ENCODE measurements at regions not wholly inside any gene's neighbourhood (a gene's known extent, or its start where the extent isn't known, plus 50 kb on each side); places are given as distances from the start of the nearest gene placed in this dataset.

GRCh38 chr9:129471201-129472019, 149.5 kb downstream of the C9orf50 start:
- ATAC-seq: no peak

GRCh38 chr9:129469988-129470316, 150.9 kb downstream of the C9orf50 start:
- ATAC-seq: no peak

GRCh38 chr9:129469188-129469987, 151.5 kb downstream of the C9orf50 start:
- ATAC-seq: no peak

- no peak for ATAC-seq
Observed at GRCh38 chr9:129467739-129468666, 152.9 kb downstream of the C9orf50 start.

- ATAC-seq: no peak
Observed at GRCh38 chr9:129467004-129467588, 153.8 kb downstream of the C9orf50 start.

- no peak for ATAC-seq
Observed at GRCh38 chr9:129465834-129466535, 154.9 kb downstream of the C9orf50 start.

DNA sequence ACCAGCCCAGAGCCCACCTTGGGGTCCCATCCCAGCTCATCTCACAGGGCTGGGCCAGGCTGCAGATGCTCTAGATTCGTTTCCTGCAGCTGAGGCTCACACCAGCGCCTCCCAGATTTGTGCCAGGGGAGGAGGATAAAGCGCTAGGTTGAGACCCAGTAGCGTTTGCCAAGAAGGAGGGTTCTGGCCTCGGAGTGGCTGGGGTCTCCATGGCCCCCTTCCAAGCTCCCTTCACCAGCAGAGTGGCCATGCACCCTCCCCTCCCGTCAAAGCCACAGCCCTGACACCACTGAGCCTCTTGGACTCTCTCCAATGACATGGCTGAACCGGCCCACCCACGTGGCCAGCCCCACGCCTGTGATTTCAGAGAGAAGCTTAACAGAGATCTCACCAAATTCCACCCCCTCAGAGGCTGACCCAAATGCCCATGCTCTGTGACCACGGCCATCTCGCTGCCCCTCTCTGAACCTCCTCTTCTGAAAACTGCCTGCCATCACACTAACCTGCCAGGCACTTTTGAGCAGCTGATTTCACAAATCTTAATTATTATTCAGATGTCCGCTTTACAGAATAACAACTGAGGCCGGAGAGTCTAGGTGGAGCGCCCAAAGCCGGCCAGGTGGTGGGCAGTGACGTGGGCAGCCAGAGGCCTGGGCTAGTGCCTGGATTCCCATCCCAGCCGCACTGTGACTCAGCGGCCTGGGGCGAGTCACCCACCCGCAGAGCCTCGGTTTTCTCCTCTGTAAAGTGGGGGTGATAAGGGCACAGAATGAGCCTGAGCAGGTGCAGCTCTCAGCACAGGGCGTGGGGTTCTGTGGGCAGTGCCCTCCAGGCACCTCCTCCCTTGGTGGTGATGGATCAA, 155.7 kb downstream of the C9orf50 start:
- ATAC-seq: peak; percentile 13

- ATAC-seq: no peak
Observed at GRCh38 chr9:129463994-129464393, 156.9 kb downstream of the C9orf50 start.

DNA sequence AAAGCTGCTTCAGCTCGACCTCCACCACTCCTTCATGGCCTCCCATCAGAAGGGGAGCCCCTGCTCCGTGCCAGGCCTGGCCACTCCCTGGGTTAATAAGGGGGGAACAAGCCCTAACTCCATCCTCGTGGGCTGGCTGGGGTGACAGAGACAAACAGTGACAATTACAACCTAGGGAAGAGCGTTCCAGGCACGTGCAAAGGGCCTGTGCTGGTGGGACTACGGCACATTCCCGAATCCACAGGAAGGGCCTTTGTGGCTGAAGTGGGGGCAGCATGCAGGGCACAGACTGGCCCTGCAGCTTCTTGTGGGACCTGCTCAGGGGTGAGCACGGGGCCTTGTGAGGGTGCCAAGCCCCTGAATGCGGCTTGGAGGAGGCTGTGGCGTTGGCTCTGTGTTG, 157.4 kb downstream of the C9orf50 start:
- ATAC-seq: no peak

DNA sequence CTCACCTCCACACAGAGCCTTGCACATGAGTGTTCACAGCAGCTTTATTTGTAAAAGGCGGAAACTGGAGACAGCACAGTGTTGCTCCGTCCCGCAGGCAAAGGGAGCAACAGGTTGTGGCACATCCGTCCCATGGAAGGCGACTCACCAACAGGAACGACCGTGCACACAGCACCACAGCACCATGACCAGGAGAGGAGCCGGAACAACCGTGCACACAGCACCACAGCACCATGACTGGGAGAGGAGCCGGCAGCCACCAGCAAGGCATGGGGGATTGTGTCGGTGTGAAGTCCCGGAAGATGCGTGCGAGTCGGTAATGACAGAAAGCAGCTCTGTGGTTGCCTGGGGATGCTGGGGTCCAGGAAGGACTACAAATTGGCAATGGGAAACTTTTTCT, 158.5 kb downstream of the C9orf50 start:
- ATAC-seq: peak; percentile 18

DNA sequence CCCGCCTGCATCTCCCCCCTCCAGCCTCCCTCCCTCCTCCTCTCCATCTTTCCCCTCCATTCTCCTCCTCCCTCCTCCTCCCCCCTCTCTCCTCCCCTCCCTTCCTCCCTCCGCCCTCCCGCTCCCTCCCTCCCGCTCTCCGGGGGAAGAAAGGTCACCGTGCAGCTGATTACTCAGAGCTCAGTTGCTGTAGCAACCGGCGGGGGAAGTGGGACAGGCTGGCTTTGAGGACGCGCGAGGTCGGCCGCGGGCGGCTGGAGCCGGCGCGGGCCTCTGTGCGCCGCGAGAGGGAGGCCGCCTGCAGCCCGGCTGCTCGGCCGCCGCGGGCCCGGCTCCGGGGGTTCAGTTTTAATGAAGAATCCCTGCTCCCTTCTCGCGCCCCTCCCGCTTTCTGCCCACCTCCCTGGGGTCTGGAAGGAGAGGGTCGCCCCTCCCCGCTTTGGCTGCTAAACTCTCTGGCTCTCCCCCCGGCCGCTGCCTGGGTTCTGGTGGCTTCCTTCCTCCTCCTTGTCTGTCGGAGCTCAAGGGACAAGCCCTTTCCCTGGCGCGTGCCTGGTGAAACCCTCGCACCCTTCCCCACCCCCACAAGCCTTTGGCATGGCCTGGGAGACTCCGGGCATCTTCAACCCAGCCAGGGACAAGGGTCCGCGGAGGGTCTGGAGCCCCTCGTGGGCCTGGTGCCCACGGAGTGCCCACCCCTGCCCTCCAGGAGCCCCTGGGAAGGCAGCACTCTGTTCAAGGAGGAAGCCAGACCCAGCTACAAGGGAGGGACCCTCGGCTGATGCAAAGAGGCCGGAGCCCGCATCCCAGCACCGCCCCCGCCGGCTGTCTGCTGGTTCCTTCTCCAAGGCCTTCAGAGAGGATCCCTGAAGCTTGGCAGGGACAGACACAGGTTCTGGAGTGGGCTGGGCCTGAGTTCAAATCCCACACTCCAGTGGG, 160.3 kb downstream of the C9orf50 start:
- ATAC-seq: peak; percentile 85

- peak; percentile 2 for ATAC-seq
Observed at GRCh38 chr9:129459547-129460322, 161.2 kb downstream of the C9orf50 start.

- no peak for ATAC-seq
Observed at GRCh38 chr9:129458663-129459546, 162.0 kb downstream of the C9orf50 start.

DNA sequence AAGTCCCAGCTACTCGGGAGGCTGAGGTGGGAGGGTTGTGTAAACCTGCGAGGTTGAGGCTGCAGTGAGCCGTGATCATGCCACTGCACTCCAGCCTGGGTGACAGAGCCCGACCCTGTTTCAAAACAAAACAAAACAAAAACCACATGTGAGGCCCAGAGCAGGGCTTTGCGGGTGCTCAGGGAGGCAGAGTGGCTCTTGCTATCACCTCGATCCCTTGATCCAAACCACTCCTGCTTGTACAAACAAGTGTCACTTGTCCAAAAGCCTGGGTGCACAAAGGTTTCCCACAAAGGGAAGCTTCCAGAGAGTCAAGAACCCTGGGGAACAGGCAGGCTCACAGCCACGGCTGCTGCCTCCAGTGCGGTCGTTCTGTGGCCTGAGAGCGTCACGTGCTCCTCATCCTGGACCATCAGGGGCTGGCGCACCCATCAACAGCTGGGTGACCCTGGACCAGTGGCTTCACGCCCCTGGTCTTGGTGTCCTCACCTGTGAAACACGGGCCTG, 162.7 kb downstream of the C9orf50 start:
- no peak for ATAC-seq

DNA sequence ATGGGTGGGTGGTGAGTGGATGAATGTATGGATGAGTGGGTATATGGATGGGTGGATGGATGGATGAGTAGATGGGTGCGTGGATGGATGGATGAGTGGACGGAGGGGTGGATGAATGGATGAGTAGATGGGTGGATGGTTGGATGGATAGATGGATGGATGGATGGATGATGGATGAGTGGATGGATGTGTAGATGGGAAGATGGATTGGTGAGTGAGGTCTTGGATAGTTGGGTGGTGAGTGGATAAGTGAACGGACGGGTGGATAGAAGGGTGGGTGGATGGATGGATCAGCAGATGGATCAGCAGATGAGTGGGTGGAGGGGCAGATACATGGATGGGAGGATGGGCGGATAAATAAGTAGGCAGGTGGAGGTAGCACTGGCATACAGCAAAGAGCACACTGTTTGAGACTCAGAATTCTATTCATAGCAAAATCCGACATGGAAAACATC, 163.5 kb downstream of the C9orf50 start:
- no peak for ATAC-seq

DNA sequence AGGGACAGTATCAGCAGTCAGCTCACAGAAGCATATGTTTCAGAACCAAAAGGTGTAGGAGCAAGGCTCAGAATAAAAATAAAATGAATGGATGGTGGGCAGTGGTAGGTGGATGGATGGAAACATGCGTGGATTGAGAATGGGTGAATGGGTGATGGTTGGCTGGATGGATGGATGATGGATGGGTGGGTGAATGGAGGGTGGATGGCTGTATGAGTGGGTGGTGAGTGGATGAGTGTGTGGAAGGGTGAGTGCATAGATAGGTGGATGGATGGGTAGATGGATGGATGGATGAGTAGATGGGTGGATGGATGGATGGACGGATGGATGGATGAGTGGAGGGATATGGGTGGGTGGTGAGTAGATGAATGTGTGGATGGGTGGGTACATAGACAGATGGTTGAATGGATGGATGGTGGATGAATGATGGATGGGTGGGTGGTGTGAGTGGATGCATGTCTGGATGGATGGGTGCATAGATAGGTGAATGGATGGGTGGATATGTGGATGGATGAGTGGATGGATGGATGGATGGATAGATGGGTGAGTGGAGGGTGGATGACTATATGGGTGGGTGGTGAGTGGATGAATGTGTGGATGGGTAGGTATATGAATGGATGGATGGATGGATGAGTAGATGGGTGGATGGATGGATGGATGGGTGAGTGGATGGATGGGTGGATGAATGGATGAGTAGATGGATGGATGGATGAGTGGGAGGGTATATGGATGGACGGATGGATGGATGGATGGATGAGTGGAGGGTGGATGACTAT, 164.2 kb downstream of the C9orf50 start:
- no peak for ATAC-seq
